B cell (primary cell): ENCODE measurements at regions not wholly inside any gene's neighbourhood (a gene's known extent, or its start where the extent isn't known, plus 50 kb on each side); places are given as distances from the start of the nearest gene placed in this dataset.

ENCODE experiments used
- ATAC-seq: fragments of 200-7000 bp; cut with Tn5 transposase; one replicate; pipeline ENCODE4 v1.10.0; 2021; ENCODE audit warnings: low read depth, mild to moderate bottlenecking, moderate number of reproducible peaks, moderate library complexity
- CTCF ChIA-PET: fragments of 350-600 bp; sonication (Branson Sonifier 250); formaldehyde crosslinking; loops from one replicate; lab custom pipeline; 2021; ENCODE audit warnings: antibody characterized with exemption, inconsistent platforms; lab: Charles Lee
- POLR2A ChIA-PET: fragments of 350-600 bp; sonication (Branson Sonifier 250); formaldehyde crosslinking; loops from one replicate; lab custom pipeline; 2021; ENCODE audit warnings: antibody characterized with exemption; lab: Charles Lee
- DNase-seq: peaks from one replicate; pipeline ENCODE4 v3.0.0; 2013
- H2AFZ ChIP-seq: 2 replicates; pipeline ENCODE4 v1.6.1; 2012; ENCODE audit warnings: mild to moderate bottlenecking, low read depth, low read length; ENCODE audit not compliant: insufficient read depth, poor library complexity, severe bottlenecking
- H3K27ac ChIP-seq, 2 donors: 1 replicate in 1 of 2; 2 replicates in 1 of 2; pipeline ENCODE4 v1.5.1; 2012 to 2013; ENCODE audit warnings: low read length in 2 of 2, mild to moderate bottlenecking in 2 of 2, moderate library complexity in 1 of 2
- H3K27me3 ChIP-seq, 4 experiments: fragments of 200-600 bp in 1 of 4; sonication (generic) in 1 of 4; replicated peaks in 1 of 4; 1 replicate in 2 of 4; 2 replicates in 2 of 4; pipeline versions ENCODE4 v1.6.1 to v1.7.0; 2013 to 2016; ENCODE audit warnings: low read length in 3 of 4, mild to moderate bottlenecking in 2 of 4, mixed read lengths in 1 of 4, moderate library complexity in 1 of 4; ENCODE audit not compliant: insufficient read depth in 4 of 4, control insufficient read depth in 3 of 4; ENCODE audit errors: control extremely low read depth in 1 of 4
- H3K36me3 ChIP-seq, 2 experiments: replicated peaks in 1 of 2; 1 replicate in 1 of 2; 2 replicates in 1 of 2; pipeline versions ENCODE4 v1.6.1 to v1.7.1; 2013; ENCODE audit warnings: low read length in 1 of 2; ENCODE audit not compliant: insufficient read depth in 2 of 2, control insufficient read depth in 1 of 2; ENCODE audit errors: control extremely low read depth in 1 of 2, extremely low read depth in 1 of 2
- H3K4me1 ChIP-seq, 2 donors: fragments of 200-600 bp in 1 of 2; sonication (generic) in 1 of 2; 1 replicate in 1 of 2; 2 replicates in 1 of 2; pipeline versions ENCODE4 v1.5.1 to v1.6.1; 2013 to 2017; ENCODE audit warnings: low read length in 2 of 2; ENCODE audit not compliant: control insufficient read depth in 2 of 2, insufficient read depth in 2 of 2
- H3K4me2 ChIP-seq: replicated peaks from 2 replicates; pipeline ENCODE3; 2012; ENCODE audit warnings: mild to moderate bottlenecking, low read depth, low read length; ENCODE audit not compliant: poor library complexity, severe bottlenecking
- H3K4me3 ChIP-seq, 5 experiments: fragments of 200-600 bp in 1 of 5; sonication (generic) in 1 of 5; 1 replicate in 3 of 5; 2 replicates in 2 of 5; pipeline versions ENCODE4 v1.5.1 to v1.7.0; 2011 to 2016; ENCODE audit warnings: low read length in 4 of 5, mild to moderate bottlenecking in 4 of 5, low read depth in 2 of 5, control low read depth in 1 of 5, moderate library complexity in 1 of 5; ENCODE audit not compliant: insufficient read depth in 1 of 5; ENCODE audit errors: control extremely low read depth in 1 of 5, extremely low read depth in 1 of 5
- H3K79me2 ChIP-seq: fragments of 200-600 bp; sonication (generic); one replicate; pipeline ENCODE4 v1.6.0; 2016; ENCODE audit warnings: low read length; ENCODE audit not compliant: control insufficient read depth, insufficient read depth
- H3K9ac ChIP-seq: fragments of 200-600 bp; sonication (generic); 2 replicates; pipeline ENCODE4 v1.6.1; 2017; ENCODE audit warnings: mild to moderate bottlenecking, low read length, moderate library complexity
- H3K9me3 ChIP-seq, 3 donors: one replicate each; pipeline versions ENCODE4 v1.6.1 to v1.7.1; 2013; ENCODE audit warnings: low read length in 2 of 3; ENCODE audit not compliant: control insufficient read depth in 2 of 3, insufficient read depth in 1 of 3; ENCODE audit errors: control extremely low read depth in 1 of 3
- H4K20me1 ChIP-seq: 2 replicates; pipeline ENCODE4 v1.6.0; 2012; ENCODE audit warnings: mild to moderate bottlenecking, low read length; ENCODE audit not compliant: insufficient read depth, control insufficient read depth, poor library complexity, severe bottlenecking
- H3K27ac Mint-ChIP-seq: one replicate; pipeline ENCODE4 v1.8.0; 2021; ENCODE audit warnings: mixed read lengths
- H3K27me3 Mint-ChIP-seq: one replicate; pipeline ENCODE4 v1.8.0; 2021; ENCODE audit warnings: mixed read lengths
- H3K4me1 Mint-ChIP-seq: one replicate; pipeline ENCODE4 v1.8.0; 2021; ENCODE audit warnings: mixed read lengths
- H3K4me3 Mint-ChIP-seq: one replicate; pipeline ENCODE4 v1.8.0; 2021; ENCODE audit warnings: mixed read lengths
- H3K9me3 Mint-ChIP-seq: one replicate; pipeline ENCODE4 v1.8.0; 2022; ENCODE audit warnings: mixed read lengths; ENCODE audit not compliant: insufficient read depth
- CTCF ChIP-seq: fragments of 200-600 bp; IDR thresholded peaks from one replicate; pipeline ENCODE4 v1.8.0; 2022; ENCODE audit warnings: antibody characterized with exemption, mild to moderate bottlenecking
- EZH2 ChIP-seq: IDR thresholded peaks from 2 replicates; pipeline ENCODE4 v1.6.1; 2012; ENCODE audit warnings: borderline replicate concordance, low read depth, mild to moderate bottlenecking, moderate library complexity, low read length; ENCODE audit not compliant: insufficient read depth, poor library complexity, severe bottlenecking
- WGBS: methylation state at CpG from one replicate; pipeline ENCODE4 v1.1.5; 2013; ENCODE audit warnings: missing lambda C conversion rate; ENCODE audit not compliant: insufficient coverage; 5-methylcytosine and 5-hydroxymethylcytosine counted together
- intact Hi-C: fragments of 100-400 bp; cut with micrococcal nuclease; formaldehyde crosslinking; loops from one replicate; pipeline ENCODE4 v1.10.0; 2022

GRCh38 chr11:79931692-79932091, 490.9 kb upstream of the TENM4 start:
- Mint-ChIP-seq H3K27ac (no peak overlapping the region), H3K27me3 (no peaks in the 10 kb centered on the region), H3K4me3 (no peak overlapping the region), H3K9me3 (no peaks in the 10 kb centered on the region), H3K4me1 (no peaks in the 10 kb centered on the region)
- ChIA-PET POLR2A (no interaction called here), CTCF (no interaction called here)
- no peak for ATAC-seq
- no peaks in the 10 kb centered on the region for H3K27me3 ChIP-seq
- no peak for DNase-seq
- no peak overlapping the region for H2AFZ ChIP-seq
- no peaks in the 10 kb centered on the region for H3K36me3 ChIP-seq
- no peak overlapping the region for H3K9ac ChIP-seq
- H3K4me2 ChIP-seq, result no peak overlapping the region
- no peaks in the 10 kb centered on the region for H3K4me1 ChIP-seq
- H4K20me1 ChIP-seq, result no peaks in the 10 kb centered on the region
- intact Hi-C loops, result no loop called here
- H3K27ac ChIP-seq, result no peak overlapping the region
- H3K79me2 ChIP-seq, result no peaks in the 10 kb centered on the region
- no peak overlapping the region for H3K4me3 ChIP-seq
- TF ChIP-seq EZH2 (no peak), CTCF (no peak)
- no CpG with 5 or more reads among the region's 1 CpG for WGBS
- H3K9me3 ChIP-seq, result peaks cover 0 to 3% (median 0%) of the 10 kb centered on the region in 3 donors

GRCh38 chr11:79926707-79927106, 485.9 kb upstream of the TENM4 start:
- no peaks in the 10 kb centered on the region for H4K20me1 ChIP-seq
- DNase-seq (no peak), ATAC-seq (no peak)
- H3K79me2 ChIP-seq, result no peaks in the 10 kb centered on the region
- ChIA-PET POLR2A (no interaction called here), CTCF (no interaction called here)
- Mint-ChIP-seq H3K4me3 (no peak overlapping the region), H3K9me3 (no peaks in the 10 kb centered on the region), H3K4me1 (no peaks in the 10 kb centered on the region), H3K27ac (no peak overlapping the region), H3K27me3 (no peaks in the 10 kb centered on the region)
- no peaks in the 10 kb centered on the region for H3K27me3 ChIP-seq
- H3K4me2 ChIP-seq, result no peak overlapping the region
- TF ChIP-seq EZH2 (no peak), CTCF (no peak)
- H3K36me3 ChIP-seq, result no peaks in the 10 kb centered on the region
- peaks cover 0 to 3% (median 3%) of the 10 kb centered on the region in 3 donors for H3K9me3 ChIP-seq
- H3K4me1 ChIP-seq, result no peaks in the 10 kb centered on the region
- H3K9ac ChIP-seq, result no peak overlapping the region
- H2AFZ ChIP-seq, result no peak overlapping the region
- intact Hi-C loops, result no loop called here
- H3K27ac ChIP-seq, result no peak overlapping the region
- no CpG with 5 or more reads among the region's 2 CpGs for WGBS
- no peak overlapping the region for H3K4me3 ChIP-seq
